ENCODE measurements at regions not wholly inside any gene's neighbourhood (a gene's known extent, or its start where the extent isn't known, plus 50 kb on each side); places are given as distances from the start of the nearest gene placed in this dataset.

DNA sequence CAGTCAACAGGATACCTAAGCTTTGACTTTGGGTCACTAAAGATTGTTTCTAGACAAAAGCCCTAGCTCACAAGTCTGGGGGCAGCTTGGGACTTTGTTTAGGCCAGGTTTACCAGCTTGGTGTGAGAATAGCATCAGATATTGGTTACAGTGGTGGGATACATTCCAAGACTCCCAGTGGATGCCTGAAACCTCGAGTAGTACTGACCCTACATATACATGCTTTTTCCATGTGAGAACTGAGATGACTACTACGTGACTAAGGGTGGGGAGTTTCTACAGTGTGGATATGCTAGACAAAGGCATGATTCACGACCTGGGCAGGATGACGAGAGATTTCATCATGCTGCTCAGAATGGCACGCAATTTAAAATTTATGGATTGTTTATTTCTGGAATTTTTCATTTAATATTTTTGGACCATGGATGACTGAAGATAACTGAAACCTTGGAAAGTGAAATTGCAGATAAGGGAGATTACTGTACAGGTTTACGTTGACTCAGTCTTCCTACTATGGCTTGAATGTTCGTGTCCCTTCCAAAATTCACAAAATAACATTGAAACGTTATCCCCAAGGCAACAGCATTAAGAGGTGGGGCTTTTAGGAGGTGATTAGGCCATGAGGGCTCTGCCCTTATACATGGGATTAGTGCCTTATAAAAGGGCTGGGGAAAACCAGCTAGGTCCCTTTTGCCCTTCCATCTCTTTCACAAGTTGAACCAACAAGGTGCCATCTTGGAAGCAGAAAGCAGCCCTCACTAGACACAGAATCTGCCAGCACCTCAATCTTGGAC lies 50.2 kb upstream of the CTAGE1 start:
- TF ChIP-seq POLR2A (IDR thresholded peaks at IDR 0.05; ENCODE audit: extremely low read depth, insufficient read length): no peak
- no peak for TF ChIP-seq MYC (IDR thresholded peaks at IDR 0.05; ENCODE audit: low read depth, low read length)
- TF ChIP-seq, protein P1, sequence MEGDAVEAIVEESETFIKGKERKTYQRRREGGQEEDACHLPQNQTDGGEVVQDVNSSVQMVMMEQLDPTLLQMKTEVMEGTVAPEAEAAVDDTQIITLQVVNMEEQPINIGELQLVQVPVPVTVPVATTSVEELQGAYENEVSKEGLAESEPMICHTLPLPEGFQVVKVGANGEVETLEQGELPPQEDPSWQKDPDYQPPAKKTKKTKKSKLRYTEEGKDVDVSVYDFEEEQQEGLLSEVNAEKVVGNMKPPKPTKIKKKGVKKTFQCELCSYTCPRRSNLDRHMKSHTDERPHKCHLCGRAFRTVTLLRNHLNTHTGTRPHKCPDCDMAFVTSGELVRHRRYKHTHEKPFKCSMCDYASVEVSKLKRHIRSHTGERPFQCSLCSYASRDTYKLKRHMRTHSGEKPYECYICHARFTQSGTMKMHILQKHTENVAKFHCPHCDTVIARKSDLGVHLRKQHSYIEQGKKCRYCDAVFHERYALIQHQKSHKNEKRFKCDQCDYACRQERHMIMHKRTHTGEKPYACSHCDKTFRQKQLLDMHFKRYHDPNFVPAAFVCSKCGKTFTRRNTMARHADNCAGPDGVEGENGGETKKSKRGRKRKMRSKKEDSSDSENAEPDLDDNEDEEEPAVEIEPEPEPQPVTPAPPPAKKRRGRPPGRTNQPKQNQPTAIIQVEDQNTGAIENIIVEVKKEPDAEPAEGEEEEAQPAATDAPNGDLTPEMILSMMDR (IDR thresholded peaks at IDR 0.05; ENCODE audit: low read depth, low read length): no peak
- TF ChIP-seq, protein P2, sequence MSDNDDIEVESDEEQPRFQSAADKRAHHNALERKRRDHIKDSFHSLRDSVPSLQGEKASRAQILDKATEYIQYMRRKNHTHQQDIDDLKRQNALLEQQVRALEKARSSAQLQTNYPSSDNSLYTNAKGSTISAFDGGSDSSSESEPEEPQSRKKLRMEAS (IDR thresholded peaks at IDR 0.05; ENCODE audit: low read depth, low read length): no peak
- DNase-seq (ENCODE audit: low read depth): no peak

DNA sequence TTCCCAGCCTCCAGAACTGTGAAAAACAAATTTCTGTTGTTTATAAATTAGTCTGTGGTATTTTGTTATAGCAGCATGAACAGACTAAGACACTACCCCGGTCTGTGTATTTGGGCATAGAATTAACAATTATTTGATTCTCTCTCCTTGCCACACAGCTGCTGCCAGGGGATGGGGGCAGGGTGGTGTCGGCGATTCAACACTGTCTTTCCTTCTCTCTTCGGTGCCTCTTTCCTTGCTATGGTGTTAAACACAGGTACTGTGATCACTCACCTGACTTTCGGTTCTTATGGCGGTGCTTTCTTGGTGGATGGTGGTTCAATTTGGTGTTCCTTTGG lies 50.8 kb upstream of the CTAGE1 start:
- TF ChIP-seq, protein P2 (IDR thresholded peaks at IDR 0.05; ENCODE audit: low read depth, low read length): no peak
- no peak for TF ChIP-seq MYC (IDR thresholded peaks at IDR 0.05; ENCODE audit: low read depth, low read length)
- TF ChIP-seq, protein P1 (IDR thresholded peaks at IDR 0.05; ENCODE audit: low read depth, low read length): no peak
- TF ChIP-seq POLR2A (IDR thresholded peaks at IDR 0.05; ENCODE audit: extremely low read depth, insufficient read length): no peak
- no peak for DNase-seq (ENCODE audit: low read depth)
- no peak overlapping the region for H3K4me3 ChIP-seq (ENCODE audit: low read depth, low read length)

More for the DNA sequence above, 50.2 kb upstream of the CTAGE1 start:
- H3K4me3 ChIP-seq (ENCODE audit: low read depth, low read length): no peak overlapping the region

DNA sequence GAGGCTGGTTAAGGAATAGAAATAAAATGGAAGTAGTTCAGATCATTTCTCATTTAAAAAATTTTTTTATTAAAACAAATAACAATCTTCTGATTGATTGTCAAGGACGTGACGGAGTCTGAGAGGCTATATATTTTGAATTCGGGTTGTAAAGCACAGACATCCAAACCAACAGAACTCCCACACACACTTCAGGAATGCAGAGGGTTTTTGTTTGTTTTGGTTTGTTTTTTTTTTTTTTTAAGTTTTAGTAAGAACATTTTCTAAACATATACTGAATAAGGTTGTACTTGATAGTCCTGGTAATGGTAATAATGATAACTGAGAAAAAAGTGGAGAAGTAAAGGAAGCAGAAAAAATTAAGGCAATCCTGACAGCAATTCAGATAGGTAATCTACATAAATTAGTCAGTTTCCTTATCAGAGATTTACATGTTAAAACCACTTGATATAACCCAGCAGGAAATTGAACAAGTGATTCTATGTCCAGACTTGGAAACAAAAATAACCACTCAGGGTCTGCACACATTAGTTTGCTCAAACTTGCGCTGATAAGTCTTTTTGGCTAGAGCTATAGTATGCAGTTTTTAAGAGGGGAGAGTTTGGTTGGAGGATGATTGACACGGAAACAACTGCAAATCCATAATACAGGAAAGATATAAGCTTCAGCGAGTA lies 51.5 kb upstream of the CTAGE1 start:
- no peak overlapping the region for H3K4me3 ChIP-seq (ENCODE audit: low read depth, low read length)
- DNase-seq (ENCODE audit: low read depth): no peak
- TF ChIP-seq POLR2A (IDR thresholded peaks at IDR 0.05; ENCODE audit: extremely low read depth, insufficient read length) (no peak), MYC (IDR thresholded peaks at IDR 0.05; ENCODE audit: low read depth, low read length) (no peak)
- TF ChIP-seq, protein P2 (IDR thresholded peaks at IDR 0.05; ENCODE audit: low read depth, low read length): no peak
- TF ChIP-seq, protein P1 (IDR thresholded peaks at IDR 0.05; ENCODE audit: low read depth, low read length): no peak

DNA sequence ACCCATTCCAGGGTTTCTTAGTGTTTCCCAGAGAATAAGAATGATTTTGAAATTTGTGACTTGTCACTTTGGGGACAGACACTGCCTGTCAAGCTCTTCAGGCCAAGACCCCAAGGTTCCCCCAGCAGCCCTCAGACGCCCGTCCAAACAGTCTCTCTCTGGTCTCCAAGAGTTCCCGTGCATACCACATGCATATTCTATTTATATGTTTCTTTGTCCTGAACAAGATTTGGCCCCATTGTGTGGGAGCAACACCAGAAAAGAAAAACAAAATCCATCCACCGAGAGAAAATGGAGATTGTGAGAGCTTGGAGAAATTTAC lies 52.2 kb upstream of the CTAGE1 start:
- no peak for DNase-seq (ENCODE audit: low read depth)
- H3K4me3 ChIP-seq (ENCODE audit: low read depth, low read length): no peak overlapping the region
- no peak for TF ChIP-seq MYC (IDR thresholded peaks at IDR 0.05; ENCODE audit: low read depth, low read length)

DNA sequence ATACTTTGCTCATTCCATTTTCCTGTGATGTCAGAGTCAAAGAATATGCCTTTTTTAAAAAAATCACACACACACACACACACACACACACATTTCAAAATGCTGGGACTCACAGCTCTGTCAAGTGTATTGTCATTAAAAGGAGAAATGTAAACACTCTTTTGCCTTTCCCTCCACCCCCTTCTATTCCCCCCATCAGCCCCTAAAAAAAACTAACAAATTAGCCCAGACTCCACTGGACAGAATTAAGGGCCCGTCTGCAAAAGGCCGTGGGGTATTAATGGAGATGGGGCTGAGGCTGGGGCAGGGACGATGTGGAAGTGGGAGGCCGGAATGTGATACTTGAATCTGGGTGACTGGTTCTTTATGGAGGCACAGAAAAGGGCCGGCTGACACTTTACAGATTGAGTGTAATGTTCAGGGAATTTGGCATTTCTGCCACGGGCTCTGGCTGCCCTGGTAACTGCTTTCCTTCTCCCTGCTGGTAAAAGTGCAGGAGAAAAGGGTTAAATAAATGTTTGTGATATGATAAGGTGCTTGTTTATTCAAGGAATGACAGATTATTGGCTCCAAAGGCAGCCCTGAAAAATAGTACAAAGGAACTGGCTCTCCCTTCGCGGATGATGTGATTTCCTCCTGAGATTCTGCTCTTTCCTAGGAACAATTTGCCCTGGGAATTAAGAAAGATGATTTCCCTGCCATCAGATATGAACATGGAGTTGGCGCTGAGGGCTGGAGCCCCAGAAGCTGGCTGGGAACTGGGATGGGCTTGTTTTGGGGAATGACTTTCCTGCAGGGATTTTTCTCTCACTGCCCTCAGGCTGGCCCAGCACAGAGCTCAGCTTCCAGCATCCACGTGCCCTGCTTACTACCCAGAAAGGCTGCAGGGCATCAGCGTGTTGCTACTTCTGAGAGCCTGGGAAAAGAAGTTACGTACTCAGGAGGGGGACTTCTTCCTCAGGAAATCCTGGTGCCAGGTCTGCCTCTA lies 52.8 kb upstream of the CTAGE1 start:
- no peak overlapping the region for H3K4me3 ChIP-seq (ENCODE audit: low read depth, low read length)
- DNase-seq (ENCODE audit: low read depth): no peak
- TF ChIP-seq POLR2A (IDR thresholded peaks at IDR 0.05; ENCODE audit: extremely low read depth, insufficient read length): no peak
- TF ChIP-seq, protein P1 (IDR thresholded peaks at IDR 0.05; ENCODE audit: low read depth, low read length): no peak
- no peak for TF ChIP-seq MYC (IDR thresholded peaks at IDR 0.05; ENCODE audit: low read depth, low read length)
- TF ChIP-seq, protein P2 (IDR thresholded peaks at IDR 0.05; ENCODE audit: low read depth, low read length): no peak
